Parathyroid adenoma (tissue), 2 donors: ENCODE measurements at regions not wholly inside any gene's neighbourhood (a gene's known extent, or its start where the extent isn't known, plus 50 kb on each side); places are given as distances from the start of the nearest gene placed in this dataset.

Source experiments
- H2AFZ ChIP-seq: fragments of 300-600 bp; sonication (generic); one replicate; pipeline ENCODE4 v1.7.0; 2017; ENCODE audit warnings: antibody characterized with exemption, mild to moderate bottlenecking
- H3K27ac ChIP-seq: fragments of 300-600 bp; sonication (generic); one replicate; pipeline ENCODE4 v1.7.0; 2017
- H3K27me3 ChIP-seq: fragments of 300-600 bp; sonication (generic); one replicate; pipeline ENCODE4 v1.7.0; 2017; ENCODE audit warnings: low read length; ENCODE audit not compliant: control insufficient read depth, insufficient read depth
- H3K36me3 ChIP-seq: fragments of 300-600 bp; sonication (generic); one replicate; pipeline ENCODE4 v1.7.0; 2017; ENCODE audit warnings: low read length; ENCODE audit not compliant: control insufficient read depth, insufficient read depth
- H3K4me1 ChIP-seq: fragments of 300-600 bp; sonication (generic); one replicate; pipeline ENCODE4 v1.7.0; 2017; ENCODE audit warnings: control low read depth
- H3K4me2 ChIP-seq: fragments of 300-600 bp; sonication (generic); one replicate; pipeline ENCODE4 v1.7.0; 2017; ENCODE audit warnings: low read length
- H3K4me3 ChIP-seq: fragments of 300-600 bp; sonication (generic); one replicate; pipeline ENCODE4 v1.7.0; 2017; ENCODE audit warnings: low read depth, low read length
- H3K79me2 ChIP-seq: fragments of 300-600 bp; sonication (generic); one replicate; pipeline ENCODE4 v1.7.0; 2017; ENCODE audit warnings: control low read depth
- H3K9ac ChIP-seq: fragments of 300-600 bp; sonication (generic); one replicate; pipeline ENCODE4 v1.7.0; 2017; ENCODE audit warnings: mild to moderate bottlenecking
- H3K9me3 ChIP-seq: fragments of 300-600 bp; sonication (generic); one replicate; pipeline ENCODE4 v1.7.0; 2017; ENCODE audit warnings: low read length; ENCODE audit not compliant: control insufficient read depth
- TF ChIP-seq, protein P1 (sequence below): fragments of 300-600 bp; sonication (generic); IDR thresholded peaks from one replicate; pipeline ENCODE4 v1.7.0; 2017; ENCODE audit warnings: antibody characterized with exemption, mild to moderate bottlenecking
- donor health status: primary hyperparathyroidism.

DNA sequence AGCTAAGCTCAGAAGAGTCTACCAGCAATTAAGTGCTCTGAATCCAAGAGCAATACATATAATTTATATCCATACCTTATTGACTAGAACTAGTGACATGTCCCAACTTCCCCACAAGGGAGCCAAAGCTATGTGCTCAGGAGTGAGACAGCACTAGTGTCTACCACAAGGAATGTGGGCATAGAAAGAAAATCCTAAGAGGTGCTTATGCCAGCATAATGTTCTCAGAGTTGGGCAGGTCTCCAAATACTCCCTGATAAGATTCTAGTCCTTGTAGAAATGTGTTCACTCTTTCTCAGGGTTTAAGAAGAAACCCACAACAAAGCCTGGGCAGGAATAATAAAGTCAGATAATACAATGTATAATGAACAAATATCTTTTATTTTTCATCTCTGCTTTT lies 275.1 kb downstream of the BRINP1 start:
- H3K9me3 ChIP-seq = no peaks in the 10 kb centered on the region
- no peaks in the 10 kb centered on the region for H3K36me3 ChIP-seq

GRCh38 chr9:119095072-119095471 lies 274.2 kb downstream of the BRINP1 start:
- no peak overlapping the region for H3K27ac ChIP-seq
- TF ChIP-seq, protein P1, sequence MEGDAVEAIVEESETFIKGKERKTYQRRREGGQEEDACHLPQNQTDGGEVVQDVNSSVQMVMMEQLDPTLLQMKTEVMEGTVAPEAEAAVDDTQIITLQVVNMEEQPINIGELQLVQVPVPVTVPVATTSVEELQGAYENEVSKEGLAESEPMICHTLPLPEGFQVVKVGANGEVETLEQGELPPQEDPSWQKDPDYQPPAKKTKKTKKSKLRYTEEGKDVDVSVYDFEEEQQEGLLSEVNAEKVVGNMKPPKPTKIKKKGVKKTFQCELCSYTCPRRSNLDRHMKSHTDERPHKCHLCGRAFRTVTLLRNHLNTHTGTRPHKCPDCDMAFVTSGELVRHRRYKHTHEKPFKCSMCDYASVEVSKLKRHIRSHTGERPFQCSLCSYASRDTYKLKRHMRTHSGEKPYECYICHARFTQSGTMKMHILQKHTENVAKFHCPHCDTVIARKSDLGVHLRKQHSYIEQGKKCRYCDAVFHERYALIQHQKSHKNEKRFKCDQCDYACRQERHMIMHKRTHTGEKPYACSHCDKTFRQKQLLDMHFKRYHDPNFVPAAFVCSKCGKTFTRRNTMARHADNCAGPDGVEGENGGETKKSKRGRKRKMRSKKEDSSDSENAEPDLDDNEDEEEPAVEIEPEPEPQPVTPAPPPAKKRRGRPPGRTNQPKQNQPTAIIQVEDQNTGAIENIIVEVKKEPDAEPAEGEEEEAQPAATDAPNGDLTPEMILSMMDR = no peak
- no peak overlapping the region for H3K4me3 ChIP-seq
- H3K79me2 ChIP-seq = no peaks in the 10 kb centered on the region
- H3K27me3 ChIP-seq = no peaks in the 10 kb centered on the region
- no peak overlapping the region for H3K4me2 ChIP-seq
- no peak overlapping the region for H3K9ac ChIP-seq
- no peaks in the 10 kb centered on the region for H3K36me3 ChIP-seq
- peaks cover 8% of the 10 kb centered on the region for H3K4me1 ChIP-seq
- no peak overlapping the region for H2AFZ ChIP-seq
- no peaks in the 10 kb centered on the region for H3K9me3 ChIP-seq

More for the DNA sequence above, 275.1 kb downstream of the BRINP1 start:
- Histone ChIP-seq H2AFZ (no peak overlapping the region), H3K27me3 (no peaks in the 10 kb centered on the region), H3K4me3 (no peak overlapping the region), H3K4me2 (no peak overlapping the region), H3K9ac (no peak overlapping the region), H3K4me1 (peaks cover 8% of the 10 kb centered on the region), H3K79me2 (no peaks in the 10 kb centered on the region), H3K27ac (no peak overlapping the region)
- TF ChIP-seq, protein P1 = no peak

DNA sequence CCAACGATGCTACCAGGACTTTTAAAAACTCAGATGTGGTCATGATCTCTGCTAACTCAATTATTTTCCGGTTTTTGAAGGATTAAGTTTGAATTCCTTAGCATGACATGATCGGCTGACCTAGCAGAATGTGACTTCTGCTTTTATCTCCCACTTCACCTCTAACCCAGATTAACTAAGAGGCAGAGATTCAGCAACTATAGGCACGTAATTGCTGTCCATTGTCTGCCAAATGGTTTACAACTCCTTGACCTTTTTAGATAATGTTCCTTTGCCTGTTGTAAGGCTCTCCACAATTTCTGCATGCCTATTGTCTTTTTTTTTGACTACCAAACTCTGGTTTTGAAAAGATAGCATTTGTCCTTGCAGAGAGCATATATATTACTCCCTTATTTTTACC lies 268.2 kb downstream of the BRINP1 start:
- Histone ChIP-seq H2AFZ (no peak overlapping the region), H3K4me3 (no peak overlapping the region), H3K9me3 (no peaks in the 10 kb centered on the region), H3K9ac (no peak overlapping the region), H3K4me2 (no peak overlapping the region), H3K79me2 (no peaks in the 10 kb centered on the region), H3K27me3 (no peaks in the 10 kb centered on the region), H3K4me1 (no peaks in the 10 kb centered on the region), H3K36me3 (no peaks in the 10 kb centered on the region), H3K27ac (no peak overlapping the region)
- TF ChIP-seq, protein P1 = no peak

DNA sequence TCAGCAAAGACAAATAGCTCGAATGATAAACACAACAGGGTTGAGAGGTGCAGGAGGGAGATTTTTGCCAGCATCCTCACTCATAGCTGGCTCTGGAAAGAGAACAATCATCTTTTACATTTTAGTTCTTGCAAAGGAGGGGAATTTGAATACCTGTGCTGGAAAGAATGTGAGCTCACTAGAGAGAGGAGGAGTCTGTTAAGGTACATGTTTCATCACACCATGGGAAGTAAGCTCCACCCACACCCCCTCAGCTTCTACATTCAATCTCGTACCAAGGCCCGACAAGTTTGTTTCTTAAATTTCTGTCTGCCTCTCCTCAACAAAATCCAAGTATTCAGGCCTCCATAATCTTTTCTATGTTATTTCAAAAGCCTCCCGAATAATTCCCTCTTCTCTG lies 254.6 kb downstream of the BRINP1 start:
- Histone ChIP-seq H3K27ac (no peak overlapping the region), H2AFZ (no peak overlapping the region), H3K79me2 (no peaks in the 10 kb centered on the region), H3K4me2 (no peak overlapping the region), H3K4me3 (no peak overlapping the region), H3K4me1 (no peaks in the 10 kb centered on the region), H3K27me3 (no peaks in the 10 kb centered on the region), H3K36me3 (no peaks in the 10 kb centered on the region), H3K9me3 (no peaks in the 10 kb centered on the region), H3K9ac (no peak overlapping the region)
- TF ChIP-seq, protein P1 = no peak
